ENCODE measurements at regions not wholly inside any gene's neighbourhood (a gene's known extent, or its start where the extent isn't known, plus 50 kb on each side); places are given as distances from the start of the nearest gene placed in this dataset.
"Not testable (repeated sequence)": the region's sequence is repeated elsewhere in the genome, so short reads cannot be mapped to it uniquely, and the experiment has no call there.

- Mint-ChIP-seq H3K27ac (no peak overlapping the region), H3K9me3 (peaks cover 5% of the 10 kb centered on the region), H3K27me3 (ENCODE audit: low read depth, poor library complexity) (no peaks in the 10 kb centered on the region)
These were observed 384.5 kb downstream of the HGF start for GRCh38 chr7:81385370-81385769.

GRCh38 chr7:81383846-81384245 lies 386.0 kb downstream of the HGF start:
- Mint-ChIP-seq H3K9me3 (peaks cover 5% of the 10 kb centered on the region), H3K36me3 (ENCODE audit: low read depth) (no peaks in the 10 kb centered on the region), H3K4me3 (no peak overlapping the region), H3K27ac (no peak overlapping the region), H3K4me1 (peaks cover 6% of the 10 kb centered on the region), H3K27me3 (ENCODE audit: low read depth, poor library complexity) (no peaks in the 10 kb centered on the region)
- no peak for TF ChIP-seq CTCF (IDR thresholded peaks at IDR 0.05)
- DNase-seq, result no peak

More at GRCh38 chr7:81385370-81385769, 384.5 kb downstream of the HGF start:
- peaks cover 6% of the 10 kb centered on the region for H3K4me1 Mint-ChIP-seq
- DNase-seq, result no peak
- H3K36me3 Mint-ChIP-seq (ENCODE audit: low read depth), result no peaks in the 10 kb centered on the region
- H3K4me3 Mint-ChIP-seq, result no peak overlapping the region
- no peak for TF ChIP-seq CTCF (IDR thresholded peaks at IDR 0.05)

GRCh38 chr7:81374641-81375040 lies 395.2 kb downstream of the HGF start:
- H3K4me1 Mint-ChIP-seq; H3K27me3 Mint-ChIP-seq (ENCODE audit: low read depth, poor library complexity); H3K27ac Mint-ChIP-seq; H3K9me3 Mint-ChIP-seq; H3K4me3 Mint-ChIP-seq; H3K36me3 Mint-ChIP-seq (ENCODE audit: low read depth); DNase-seq: not testable (repeated sequence)

GRCh38 chr7:81370822-81371221 lies 399.0 kb downstream of the HGF start:
- Mint-ChIP-seq H3K9me3 (no peaks in the 10 kb centered on the region), H3K4me1 (no peaks in the 10 kb centered on the region), H3K27ac (no peak overlapping the region), H3K36me3 (ENCODE audit: low read depth) (no peaks in the 10 kb centered on the region), H3K27me3 (ENCODE audit: low read depth, poor library complexity) (peaks cover 6% of the 10 kb centered on the region), H3K4me3 (no peak overlapping the region)
- no peak for TF ChIP-seq CTCF (IDR thresholded peaks at IDR 0.05)
- no peak for DNase-seq

- no peak for DNase-seq
- no peak overlapping the region for H3K27ac Mint-ChIP-seq
- H3K4me1 Mint-ChIP-seq, result no peaks in the 10 kb centered on the region
- H3K36me3 Mint-ChIP-seq (ENCODE audit: low read depth), result no peaks in the 10 kb centered on the region
- TF ChIP-seq CTCF (IDR thresholded peaks at IDR 0.05), result no peak
- no peaks in the 10 kb centered on the region for H3K9me3 Mint-ChIP-seq
- H3K27me3 Mint-ChIP-seq (ENCODE audit: low read depth, poor library complexity), result peaks cover 6% of the 10 kb centered on the region
- no peak overlapping the region for H3K4me3 Mint-ChIP-seq
These were observed 402.4 kb downstream of the HGF start for GRCh38 chr7:81367326-81367931.

- peaks cover 6% of the 10 kb centered on the region for H3K27me3 Mint-ChIP-seq (ENCODE audit: low read depth, poor library complexity)
- H3K36me3 Mint-ChIP-seq (ENCODE audit: low read depth), result no peaks in the 10 kb centered on the region
- no peak for DNase-seq
- H3K9me3 Mint-ChIP-seq, result no peaks in the 10 kb centered on the region
- H3K4me1 Mint-ChIP-seq, result peaks cover 5% of the 10 kb centered on the region
- TF ChIP-seq CTCF (IDR thresholded peaks at IDR 0.05), result no peak
- H3K27ac Mint-ChIP-seq, result no peak overlapping the region
- no peak overlapping the region for H3K4me3 Mint-ChIP-seq
These were observed 403.3 kb downstream of the HGF start for GRCh38 chr7:81366546-81366945.

All from nephron progenitor cell (in vitro differentiated cells).